HG03135 (cell line): ENCODE measurements at regions not wholly inside any gene's neighbourhood (a gene's known extent, or its start where the extent isn't known, plus 50 kb on each side); places are given as distances from the start of the nearest gene placed in this dataset.
A peak's percentile ranks its signal among the peaks of the same experiment; 100 is the strongest.

Source experiments
- ATAC-seq: cut with Tn5 transposase; IDR thresholded peaks from one replicate; pipeline ENCODE4 v1.9.1; 2021; ENCODE audit warnings: mild to moderate bottlenecking, moderate library complexity; ENCODE audit not compliant: unreplicated experiment

- no peak for ATAC-seq
These were observed 101.9 kb upstream of the SLC44A1 start for GRCh38 chr9:105142406-105143135.

GRCh38 chr9:105143136-105143430, 101.4 kb upstream of the SLC44A1 start:
- no peak for ATAC-seq

DNA sequence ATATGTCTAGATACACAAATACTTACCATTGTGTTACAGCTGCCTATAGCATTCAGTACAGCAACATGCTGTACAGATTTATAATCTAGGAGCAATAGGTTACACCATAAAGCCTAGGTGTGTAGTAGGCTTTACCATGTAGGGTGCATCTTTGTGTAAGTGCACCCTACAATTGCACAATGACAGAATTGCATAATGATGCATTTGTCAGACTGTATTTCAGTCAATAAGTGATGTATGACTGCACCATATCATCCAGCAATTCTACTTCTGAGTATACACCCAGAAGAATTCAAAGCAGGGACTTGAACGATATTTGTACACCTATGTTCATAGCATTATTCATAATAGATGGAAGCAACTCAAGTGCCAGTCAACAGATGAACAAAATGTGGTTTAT, 100.4 kb upstream of the SLC44A1 start:
- ATAC-seq = no peak

DNA sequence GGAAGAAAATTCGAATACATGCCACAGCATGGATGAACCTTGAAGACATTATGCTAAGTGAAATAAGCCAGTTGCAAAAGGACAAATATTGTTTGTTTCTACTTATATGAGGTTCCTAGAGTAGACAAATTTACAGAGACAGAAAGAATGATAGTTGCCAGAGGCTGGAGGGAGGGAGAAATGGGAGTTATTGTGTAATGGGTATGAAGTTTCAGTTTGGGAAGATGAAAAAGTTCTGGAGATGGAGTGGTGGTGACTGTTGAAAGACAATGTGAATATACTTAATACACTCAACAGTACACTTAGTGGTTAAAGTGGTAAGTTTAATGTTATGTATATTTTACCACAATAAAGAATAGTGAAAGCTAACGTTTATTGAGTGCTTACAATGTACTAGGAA, 99.6 kb upstream of the SLC44A1 start:
- ATAC-seq = no peak

DNA sequence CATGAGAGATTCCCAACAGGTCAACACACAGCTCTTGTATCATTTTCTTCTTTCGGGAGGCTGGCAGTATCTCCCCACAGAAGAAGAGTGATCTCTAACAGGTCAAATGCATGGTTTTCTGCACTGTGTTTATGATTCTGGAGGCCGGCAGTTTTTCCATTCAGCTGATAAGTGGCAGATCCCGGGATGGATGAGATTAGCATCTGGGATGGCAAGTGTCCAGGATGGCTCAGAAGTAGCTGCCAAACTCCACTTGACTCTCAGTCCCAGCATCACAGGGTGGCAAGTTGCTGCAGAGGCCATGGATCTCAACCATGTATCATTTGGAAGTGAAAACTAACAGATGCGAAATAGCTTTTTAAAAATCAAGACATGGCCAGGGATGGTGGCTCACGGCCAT, 97.8 kb upstream of the SLC44A1 start:
- ATAC-seq = no peak

GRCh38 chr9:105147110-105147871, 97.2 kb upstream of the SLC44A1 start:
- no peak for ATAC-seq

- no peak for ATAC-seq
These were observed 96.0 kb upstream of the SLC44A1 start for GRCh38 chr9:105148328-105149006.

GRCh38 chr9:105150991-105151685, 93.3 kb upstream of the SLC44A1 start:
- peak; percentile 67 for ATAC-seq

DNA sequence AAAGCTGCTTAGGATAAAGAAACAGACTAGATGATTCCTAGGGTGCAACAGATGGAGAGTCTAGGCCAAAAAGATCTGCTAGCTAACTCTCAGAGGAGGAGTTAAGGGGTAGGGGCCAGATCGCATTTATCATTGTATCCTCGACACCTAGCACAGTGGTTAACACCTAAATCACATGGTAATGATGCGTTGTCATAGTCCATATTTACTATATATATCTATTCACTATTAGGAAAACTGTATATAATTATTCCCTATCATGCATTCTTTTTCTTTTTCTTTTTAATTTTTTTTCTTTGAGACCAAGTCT, 92.8 kb upstream of the SLC44A1 start:
- ATAC-seq = no peak

DNA sequence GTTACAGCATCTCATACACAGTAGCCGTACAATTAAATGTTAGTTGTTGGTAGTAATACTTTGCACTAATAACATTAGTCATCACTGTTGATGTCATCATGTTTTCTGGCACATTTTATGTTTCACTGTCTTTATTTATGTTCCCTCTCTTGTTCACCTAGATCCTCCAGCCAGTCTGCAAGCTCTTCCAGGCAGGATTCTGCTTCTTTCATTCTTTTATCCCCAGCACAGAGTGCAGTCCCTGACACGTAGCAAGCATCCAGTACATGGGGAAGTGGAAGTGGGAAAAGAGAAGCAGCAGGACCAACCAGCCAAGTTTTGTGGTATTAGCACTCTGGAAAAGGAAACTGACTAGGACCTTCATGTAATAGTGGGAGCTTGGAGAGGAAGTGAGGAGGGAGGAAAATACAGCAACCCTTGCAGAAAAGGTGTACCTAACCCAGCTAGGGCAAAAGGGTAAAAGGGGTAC, 89.7 kb upstream of the SLC44A1 start:
- ATAC-seq = no peak

DNA sequence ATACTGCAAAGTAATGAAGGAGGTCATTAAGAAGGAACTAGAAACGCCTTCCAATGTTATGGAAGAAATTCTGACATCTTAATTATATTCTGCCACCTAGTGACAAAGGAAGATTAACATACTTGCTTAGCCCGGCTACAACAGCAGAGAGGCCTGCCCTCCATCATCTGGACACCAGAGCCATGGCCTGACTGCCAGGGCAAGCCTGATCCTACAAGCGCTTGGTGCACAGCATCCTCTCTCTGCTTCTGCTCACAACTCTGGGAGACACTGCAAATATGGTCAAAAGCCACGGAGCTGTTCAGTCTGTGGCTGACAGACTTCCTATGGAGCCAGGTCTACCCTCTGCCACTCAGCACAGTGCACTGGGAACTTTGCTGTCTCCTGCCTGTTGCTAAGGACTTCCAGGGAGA, 87.3 kb upstream of the SLC44A1 start:
- peak; percentile 63 for ATAC-seq

DNA sequence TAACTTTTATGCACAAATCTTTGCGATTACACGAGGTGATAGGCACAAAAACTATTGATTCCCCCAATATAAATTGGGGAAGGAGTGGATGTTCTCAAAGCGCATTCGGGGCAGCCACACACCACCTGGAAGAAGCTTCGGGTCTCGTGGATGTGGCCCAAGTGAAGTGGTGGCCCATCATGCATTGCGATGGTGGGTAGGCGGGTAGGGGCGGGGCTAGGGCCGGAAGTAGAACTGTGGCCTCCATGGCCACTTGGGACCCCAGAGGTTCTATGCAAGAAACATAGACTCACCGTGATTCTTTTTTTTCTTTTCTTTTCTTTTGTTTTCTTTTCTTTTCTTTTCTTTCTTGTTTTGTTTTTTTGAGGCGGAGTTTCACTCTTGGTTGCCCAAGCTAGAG, 86.4 kb upstream of the SLC44A1 start:
- no peak for ATAC-seq

GRCh38 chr9:105158898-105159297, 85.6 kb upstream of the SLC44A1 start:
- no peak for ATAC-seq

- ATAC-seq = no peak
These were observed 75.6 kb upstream of the SLC44A1 start for GRCh38 chr9:105168870-105169319.

DNA sequence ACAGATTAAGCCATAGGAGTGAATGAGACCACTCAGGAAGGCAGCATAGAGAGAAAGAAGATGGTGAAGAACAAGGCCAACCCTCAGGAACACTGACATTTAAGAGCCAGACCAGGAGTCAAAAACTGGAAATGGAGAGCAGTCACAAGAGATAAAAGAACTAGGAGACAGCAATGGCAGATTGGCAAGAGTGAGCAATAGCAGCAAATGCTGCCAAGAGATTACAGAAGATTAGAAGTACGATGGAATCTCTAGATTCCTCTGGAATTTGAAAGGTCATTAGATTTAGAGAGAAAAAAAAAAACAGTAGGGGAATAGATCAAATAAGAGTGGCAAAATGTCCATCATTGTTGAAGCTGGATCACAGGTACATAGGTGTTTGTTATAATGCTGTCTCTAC, 73.4 kb upstream of the SLC44A1 start:
- ATAC-seq = no peak

GRCh38 chr9:105171589-105171988, 72.9 kb upstream of the SLC44A1 start:
- ATAC-seq = no peak

DNA sequence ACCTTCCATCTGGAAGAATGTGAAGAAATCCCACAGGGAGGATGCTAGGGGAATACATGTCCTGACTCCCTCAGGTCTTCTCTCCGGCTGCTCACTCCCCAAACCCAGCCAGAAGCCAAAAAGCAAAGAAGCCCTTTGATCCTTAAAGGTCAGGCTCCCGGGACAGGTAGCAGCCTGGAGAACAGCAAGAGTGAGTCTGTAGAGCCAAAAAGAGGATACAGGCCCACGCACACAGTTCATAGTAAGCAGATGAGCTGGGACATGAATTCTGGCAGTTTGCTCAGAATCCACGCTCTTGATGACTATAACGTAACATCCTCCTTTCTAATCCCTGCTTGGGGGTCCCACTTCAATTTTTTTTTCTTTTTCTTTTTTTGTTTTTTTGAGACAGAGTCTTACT, 72.0 kb upstream of the SLC44A1 start:
- no peak for ATAC-seq

GRCh38 chr9:105173306-105173705, 71.1 kb upstream of the SLC44A1 start:
- ATAC-seq = no peak

GRCh38 chr9:105173826-105174225, 70.6 kb upstream of the SLC44A1 start:
- ATAC-seq = no peak

- ATAC-seq = no peak
These were observed 68.3 kb upstream of the SLC44A1 start for GRCh38 chr9:105176194-105176593.

- no peak for ATAC-seq
These were observed 66.4 kb upstream of the SLC44A1 start for GRCh38 chr9:105178076-105178475.
